RWPE2 (cell line): ENCODE measurements at regions not wholly inside any gene's neighbourhood (a gene's known extent, or its start where the extent isn't known, plus 50 kb on each side); places are given as distances from the start of the nearest gene placed in this dataset.

Source experiments
- ATAC-seq: fragments of 200-7000 bp; cut with Tn5 transposase; 3 replicates; pipeline ENCODE4 v1.9.1; 2021; ENCODE audit warnings: low read depth
- DNase-seq: peaks from one replicate; pipeline ENCODE4 v3.0.0-alpha.2; 2020; ENCODE audit warnings: low spot score
- H3K27ac ChIP-seq: fragments of 450-650 bp; 2 replicates; pipeline ENCODE4 v1.5.1; 2017; ENCODE audit warnings: mild to moderate bottlenecking; ENCODE audit not compliant: poor library complexity, severe bottlenecking
- H3K27me3 ChIP-seq: fragments of 250-450 bp; sonication (Bioruptor Pico); 2 replicates; pipeline ENCODE4 v1.5.1; 2021; ENCODE audit warnings: mild to moderate bottlenecking, moderate library complexity; ENCODE audit not compliant: insufficient read depth, poor library complexity, severe bottlenecking
- H3K36me3 ChIP-seq: fragments of 250-450 bp; sonication (Bioruptor Pico); 2 replicates; pipeline ENCODE4 v1.5.1; 2020; ENCODE audit warnings: low read depth, mild to moderate bottlenecking, moderate library complexity
- H3K4me1 ChIP-seq: fragments of 250-450 bp; sonication (Bioruptor Pico); 2 replicates; pipeline ENCODE4 v1.5.1; 2021; ENCODE audit warnings: mild to moderate bottlenecking, moderate library complexity; ENCODE audit not compliant: insufficient read depth, poor library complexity, severe bottlenecking
- H3K4me3 ChIP-seq: fragments of 250-450 bp; sonication (Bioruptor Pico); 2 replicates; pipeline ENCODE4 v1.5.1; 2021; ENCODE audit warnings: mild to moderate bottlenecking, moderate library complexity; ENCODE audit not compliant: severe bottlenecking
- H3K9me3 ChIP-seq: fragments of 250-450 bp; sonication (Bioruptor Pico); 2 replicates; pipeline ENCODE4 v1.5.1; 2021; ENCODE audit warnings: mild to moderate bottlenecking, moderate library complexity; ENCODE audit not compliant: severe bottlenecking
- TF ChIP-seq, protein P1 (sequence below): fragments of 450-650 bp; IDR thresholded peaks from one replicate; pipeline ENCODE4 v1.5.1; 2017; ENCODE audit warnings: mild to moderate bottlenecking, moderate library complexity; ENCODE audit not compliant: poor library complexity, severe bottlenecking

- TF ChIP-seq, protein P1, sequence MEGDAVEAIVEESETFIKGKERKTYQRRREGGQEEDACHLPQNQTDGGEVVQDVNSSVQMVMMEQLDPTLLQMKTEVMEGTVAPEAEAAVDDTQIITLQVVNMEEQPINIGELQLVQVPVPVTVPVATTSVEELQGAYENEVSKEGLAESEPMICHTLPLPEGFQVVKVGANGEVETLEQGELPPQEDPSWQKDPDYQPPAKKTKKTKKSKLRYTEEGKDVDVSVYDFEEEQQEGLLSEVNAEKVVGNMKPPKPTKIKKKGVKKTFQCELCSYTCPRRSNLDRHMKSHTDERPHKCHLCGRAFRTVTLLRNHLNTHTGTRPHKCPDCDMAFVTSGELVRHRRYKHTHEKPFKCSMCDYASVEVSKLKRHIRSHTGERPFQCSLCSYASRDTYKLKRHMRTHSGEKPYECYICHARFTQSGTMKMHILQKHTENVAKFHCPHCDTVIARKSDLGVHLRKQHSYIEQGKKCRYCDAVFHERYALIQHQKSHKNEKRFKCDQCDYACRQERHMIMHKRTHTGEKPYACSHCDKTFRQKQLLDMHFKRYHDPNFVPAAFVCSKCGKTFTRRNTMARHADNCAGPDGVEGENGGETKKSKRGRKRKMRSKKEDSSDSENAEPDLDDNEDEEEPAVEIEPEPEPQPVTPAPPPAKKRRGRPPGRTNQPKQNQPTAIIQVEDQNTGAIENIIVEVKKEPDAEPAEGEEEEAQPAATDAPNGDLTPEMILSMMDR, result no peak
- ATAC-seq (no peak), DNase-seq (no peak)
- Histone ChIP-seq H3K27ac (no peak overlapping the region), H3K36me3 (no peaks in the 10 kb centered on the region), H3K9me3 (no peaks in the 10 kb centered on the region), H3K27me3 (no peaks in the 10 kb centered on the region), H3K4me1 (peaks cover 11% of the 10 kb centered on the region), H3K4me3 (no peak overlapping the region)
These were observed 223.1 kb downstream of the SOX9 start for GRCh38 chr17:72343911-72344310.

- no peak overlapping the region for H3K27ac ChIP-seq
- H3K9me3 ChIP-seq, result no peaks in the 10 kb centered on the region
- no peak for ATAC-seq
- H3K4me1 ChIP-seq, result peaks cover 9% of the 10 kb centered on the region
- TF ChIP-seq, protein P1, result no peak
- no peak for DNase-seq
- no peaks in the 10 kb centered on the region for H3K36me3 ChIP-seq
- H3K4me3 ChIP-seq, result no peak overlapping the region
- H3K27me3 ChIP-seq, result no peaks in the 10 kb centered on the region
These were observed 223.8 kb downstream of the SOX9 start for GRCh38 chr17:72344613-72345012.

- H3K9me3 ChIP-seq, result no peaks in the 10 kb centered on the region
- DNase-seq, result no peak
- no peak for ATAC-seq
- no peaks in the 10 kb centered on the region for H3K36me3 ChIP-seq
- peaks cover 10% of the 10 kb centered on the region for H3K4me1 ChIP-seq
- no peak overlapping the region for H3K27ac ChIP-seq
- H3K4me3 ChIP-seq, result no peak overlapping the region
- TF ChIP-seq, protein P1, result no peak
- H3K27me3 ChIP-seq, result no peaks in the 10 kb centered on the region
These were observed 224.3 kb downstream of the SOX9 start for GRCh38 chr17:72345088-72345487.

DNA sequence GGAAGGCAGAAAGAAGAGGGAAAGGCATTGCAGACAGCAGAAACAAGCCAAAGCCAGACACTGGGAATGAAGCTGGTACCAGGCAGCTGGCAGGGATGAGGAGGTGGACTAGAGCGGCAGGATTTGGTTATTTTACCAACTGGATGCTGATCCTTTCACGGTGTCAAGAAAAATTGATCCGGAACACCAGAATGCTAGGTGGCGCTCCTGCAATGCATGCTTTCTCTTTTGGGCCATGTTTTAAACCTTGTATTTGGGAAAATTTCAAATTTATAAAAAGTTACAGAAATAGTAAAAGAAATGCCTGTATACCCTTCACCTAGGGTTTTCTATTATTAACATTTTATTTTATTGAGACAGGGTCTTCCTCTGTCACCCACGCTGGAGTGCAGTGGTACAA lies 224.7 kb downstream of the SOX9 start:
- H3K36me3 ChIP-seq, result no peaks in the 10 kb centered on the region
- peaks cover 14% of the 10 kb centered on the region for H3K4me1 ChIP-seq
- TF ChIP-seq, protein P1, result no peak
- no peaks in the 10 kb centered on the region for H3K9me3 ChIP-seq
- H3K27me3 ChIP-seq, result no peaks in the 10 kb centered on the region
- no peak overlapping the region for H3K27ac ChIP-seq
- H3K4me3 ChIP-seq, result no peak overlapping the region
- no peak for DNase-seq
- no peak for ATAC-seq

DNA sequence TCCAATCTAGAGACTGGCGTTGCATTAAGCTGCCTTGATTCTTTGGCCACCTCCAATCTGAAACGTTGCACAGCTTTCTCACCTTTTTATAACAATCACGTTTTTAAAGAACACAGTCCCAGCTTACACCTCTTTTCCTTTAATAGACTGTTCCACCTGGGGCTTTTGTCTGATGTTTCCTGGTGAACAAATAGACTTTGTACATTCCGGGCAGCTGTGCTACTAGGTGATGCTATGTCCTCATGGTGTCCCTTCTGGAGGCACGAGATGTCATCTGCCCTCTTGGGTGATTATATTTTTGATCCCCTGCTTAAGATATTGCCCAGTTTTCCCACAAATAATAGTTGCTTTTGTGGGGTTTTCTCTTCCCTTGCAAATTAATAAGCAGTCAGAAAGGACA lies 225.5 kb downstream of the SOX9 start:
- Histone ChIP-seq H3K4me3 (no peak overlapping the region), H3K9me3 (no peaks in the 10 kb centered on the region), H3K4me1 (peaks cover 15% of the 10 kb centered on the region), H3K27me3 (no peaks in the 10 kb centered on the region), H3K27ac (no peak overlapping the region), H3K36me3 (no peaks in the 10 kb centered on the region)
- DNase-seq (no peak), ATAC-seq (no peak)
- TF ChIP-seq, protein P1, result no peak
